OCI-LY1 (cell line): ENCODE measurements at regions not wholly inside any gene's neighbourhood (a gene's known extent, or its start where the extent isn't known, plus 50 kb on each side); places are given as distances from the start of the nearest gene placed in this dataset.

Source experiments
- H2AFZ ChIP-seq: fragments of 200-600 bp; sonication (generic), shearing (Covaris generic); 2 replicates; pipeline ENCODE4 v1.6.0; 2014; ENCODE audit warnings: antibody characterized with exemption, mild to moderate bottlenecking, low read length
- H3F3A ChIP-seq: fragments of 200-600 bp; sonication (generic), shearing (Covaris generic); 2 replicates; pipeline ENCODE4 v1.6.0; 2014; ENCODE audit warnings: mild to moderate bottlenecking, antibody characterized with exemption, low read length, moderate library complexity; ENCODE audit not compliant: insufficient read depth
- H3K27ac ChIP-seq: fragments of 200-600 bp; sonication (generic); 2 replicates; pipeline ENCODE4 v1.5.1; 2014; ENCODE audit warnings: low read length, mixed run types, mild to moderate bottlenecking, low read depth; ENCODE audit not compliant: poor library complexity, severe bottlenecking
- H3K27me3 ChIP-seq: fragments of 200-600 bp; sonication (generic); 2 replicates; pipeline ENCODE4 v1.6.0; 2014; ENCODE audit warnings: antibody characterized with exemption, mild to moderate bottlenecking, low read length, moderate library complexity; ENCODE audit not compliant: insufficient read depth
- H3K36me3 ChIP-seq: fragments of 200-600 bp; sonication (generic); 2 replicates; pipeline ENCODE4 v1.6.1; 2014; ENCODE audit warnings: mild to moderate bottlenecking, antibody characterized with exemption, low read length, moderate library complexity, mixed read lengths; ENCODE audit not compliant: insufficient read depth
- H3K4me1 ChIP-seq: fragments of 200-600 bp; sonication (generic); 2 replicates; pipeline ENCODE4 v1.5.1; 2014; ENCODE audit warnings: mild to moderate bottlenecking, low read length, moderate library complexity; ENCODE audit not compliant: insufficient read depth, severe bottlenecking
- H3K4me2 ChIP-seq: fragments of 200-600 bp; sonication (generic), shearing (Covaris generic); 2 replicates; pipeline ENCODE4 v1.6.1; 2014; ENCODE audit warnings: low read length
- H3K4me3 ChIP-seq: fragments of 200-600 bp; sonication (generic); 2 replicates; pipeline ENCODE4 v1.5.1; 2014; ENCODE audit warnings: low read length, low read depth, mild to moderate bottlenecking, mixed read lengths; ENCODE audit not compliant: poor library complexity, severe bottlenecking
- H3K79me2 ChIP-seq: fragments of 200-600 bp; shearing (Covaris generic); 2 replicates; pipeline ENCODE4 v1.6.1; 2016; ENCODE audit warnings: mixed run types, low read length, mixed read lengths; ENCODE audit not compliant: insufficient read depth
- H3K9ac ChIP-seq: fragments of 200-600 bp; sonication (generic), shearing (Covaris generic); 2 replicates; pipeline ENCODE4 v1.6.1; 2014; ENCODE audit warnings: mild to moderate bottlenecking, low read length, mixed read lengths
- H3K9me2 ChIP-seq: fragments of 200-600 bp; sonication (generic), shearing (Covaris generic); 2 replicates; pipeline ENCODE4 v1.6.1; 2014; ENCODE audit warnings: low read depth, mild to moderate bottlenecking, low read length, mixed read lengths
- H3K9me3 ChIP-seq: fragments of 200-600 bp; shearing (Covaris generic); 2 replicates; pipeline ENCODE4 v1.6.1; 2014; ENCODE audit warnings: low read length, mixed read lengths
- H4K20me1 ChIP-seq: fragments of 200-600 bp; sonication (generic), shearing (Covaris generic); 2 replicates; pipeline ENCODE4 v1.6.0; 2016; ENCODE audit warnings: mild to moderate bottlenecking, low read length; ENCODE audit not compliant: insufficient read depth
- EZH2 ChIP-seq: fragments of 200-600 bp; sonication (generic), shearing (Covaris generic); IDR thresholded peaks from 2 replicates; pipeline ENCODE4 v1.8.0; 2017; ENCODE audit warnings: borderline replicate concordance, mixed run types, mild to moderate bottlenecking, antibody characterized with exemption, low read length, moderate library complexity, mixed read lengths
- TF ChIP-seq, protein P1 (sequence below): fragments of 200-600 bp; sonication (generic), shearing (Covaris generic); IDR thresholded peaks from 2 replicates; pipeline ENCODE4 v1.5.1; 2017; ENCODE audit warnings: mild to moderate bottlenecking, antibody characterized with exemption, low read length, moderate library complexity, mixed read lengths

GRCh38 chr17:72378414-72379390 lies 257.9 kb downstream of the SOX9 start:
- Histone ChIP-seq H3K79me2 (no peaks in the 10 kb centered on the region), H3K9me2 (no peaks in the 10 kb centered on the region), H3K4me3 (no peak overlapping the region), H3K27ac (no peak overlapping the region), H3K9me3 (no peaks in the 10 kb centered on the region), H4K20me1 (no peaks in the 10 kb centered on the region), H3K36me3 (no peaks in the 10 kb centered on the region), H3K4me1 (no peaks in the 10 kb centered on the region), H3K4me2 (no peak overlapping the region), H3K9ac (no peak overlapping the region), H3F3A (no peaks in the 10 kb centered on the region), H3K27me3 (no peaks in the 10 kb centered on the region), H2AFZ (no peak overlapping the region)
- TF ChIP-seq, protein P1, sequence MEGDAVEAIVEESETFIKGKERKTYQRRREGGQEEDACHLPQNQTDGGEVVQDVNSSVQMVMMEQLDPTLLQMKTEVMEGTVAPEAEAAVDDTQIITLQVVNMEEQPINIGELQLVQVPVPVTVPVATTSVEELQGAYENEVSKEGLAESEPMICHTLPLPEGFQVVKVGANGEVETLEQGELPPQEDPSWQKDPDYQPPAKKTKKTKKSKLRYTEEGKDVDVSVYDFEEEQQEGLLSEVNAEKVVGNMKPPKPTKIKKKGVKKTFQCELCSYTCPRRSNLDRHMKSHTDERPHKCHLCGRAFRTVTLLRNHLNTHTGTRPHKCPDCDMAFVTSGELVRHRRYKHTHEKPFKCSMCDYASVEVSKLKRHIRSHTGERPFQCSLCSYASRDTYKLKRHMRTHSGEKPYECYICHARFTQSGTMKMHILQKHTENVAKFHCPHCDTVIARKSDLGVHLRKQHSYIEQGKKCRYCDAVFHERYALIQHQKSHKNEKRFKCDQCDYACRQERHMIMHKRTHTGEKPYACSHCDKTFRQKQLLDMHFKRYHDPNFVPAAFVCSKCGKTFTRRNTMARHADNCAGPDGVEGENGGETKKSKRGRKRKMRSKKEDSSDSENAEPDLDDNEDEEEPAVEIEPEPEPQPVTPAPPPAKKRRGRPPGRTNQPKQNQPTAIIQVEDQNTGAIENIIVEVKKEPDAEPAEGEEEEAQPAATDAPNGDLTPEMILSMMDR = no peak
- no peak for TF ChIP-seq EZH2

GRCh38 chr17:72379516-72379915 lies 258.7 kb downstream of the SOX9 start:
- Histone ChIP-seq H3K27ac (no peak overlapping the region), H3K9me2 (no peaks in the 10 kb centered on the region), H3F3A (no peaks in the 10 kb centered on the region), H2AFZ (no peak overlapping the region), H3K9me3 (no peaks in the 10 kb centered on the region), H3K4me1 (no peaks in the 10 kb centered on the region), H3K4me3 (no peak overlapping the region), H3K79me2 (no peaks in the 10 kb centered on the region), H3K4me2 (no peak overlapping the region), H4K20me1 (no peaks in the 10 kb centered on the region), H3K9ac (no peak overlapping the region), H3K27me3 (no peaks in the 10 kb centered on the region), H3K36me3 (no peaks in the 10 kb centered on the region)
- TF ChIP-seq EZH2 = no peak
- TF ChIP-seq, protein P1 = no peak

GRCh38 chr17:72380120-72380519 lies 259.3 kb downstream of the SOX9 start:
- no peaks in the 10 kb centered on the region for H4K20me1 ChIP-seq
- no peak overlapping the region for H3K4me3 ChIP-seq
- no peaks in the 10 kb centered on the region for H3K4me1 ChIP-seq
- no peak overlapping the region for H3K27ac ChIP-seq
- no peaks in the 10 kb centered on the region for H3K9me3 ChIP-seq
- no peak overlapping the region for H2AFZ ChIP-seq
- TF ChIP-seq, protein P1 = no peak
- no peak for TF ChIP-seq EZH2
- H3K36me3 ChIP-seq = no peaks in the 10 kb centered on the region
- H3K79me2 ChIP-seq = no peaks in the 10 kb centered on the region
- no peaks in the 10 kb centered on the region for H3K9me2 ChIP-seq
- no peak overlapping the region for H3K4me2 ChIP-seq
- H3K27me3 ChIP-seq = no peaks in the 10 kb centered on the region
- no peaks in the 10 kb centered on the region for H3F3A ChIP-seq
- H3K9ac ChIP-seq = no peak overlapping the region
